ENCODE measurements at regions not wholly inside any gene's neighbourhood (a gene's known extent, or its start where the extent isn't known, plus 50 kb on each side); places are given as distances from the start of the nearest gene placed in this dataset.
"Not testable (repeated sequence)": the region's sequence is repeated elsewhere in the genome, so short reads cannot be mapped to it uniquely, and the experiment has no call there.

- intact Hi-C loops (cut with DNase I) = no loop called here
- H3K27ac ChIP-seq = no peak overlapping the region
- DNase-seq (ENCODE audit: extremely low spot score in 2 of 2) = no peak
- no peaks in the 10 kb centered on the region for H3K27me3 ChIP-seq
- H3K36me3 ChIP-seq = no peaks in the 10 kb centered on the region
- no peak overlapping the region for H3K4me3 ChIP-seq
- H3K9me3 ChIP-seq = no peaks in the 10 kb centered on the region
- no peaks in the 10 kb centered on the region for H3K4me1 ChIP-seq
- TF ChIP-seq POLR2A (IDR thresholded peaks at IDR 0.05) = no peak
- no peak for TF ChIP-seq CTCF (IDR thresholded peaks at IDR 0.05)
- no peak for TF ChIP-seq POLR2AphosphoS5 (IDR thresholded peaks at IDR 0.05; ENCODE audit: insufficient read depth in 1 of 2, low read depth in 1 of 2)
Measured at GRCh38 chr5:174459071-174459702, 265.2 kb upstream of the MSX2 start.

- intact Hi-C loops (cut with DNase I) = no loop called here
- Histone ChIP-seq H3K9me3 (no peaks in the 10 kb centered on the region), H3K4me1 (no peaks in the 10 kb centered on the region), H3K36me3 (no peaks in the 10 kb centered on the region), H3K27ac (no peak overlapping the region), H3K4me3 (no peak overlapping the region), H3K27me3 (no peaks in the 10 kb centered on the region)
- TF ChIP-seq POLR2A (IDR thresholded peaks at IDR 0.05) = no peak
- no peak for TF ChIP-seq POLR2AphosphoS5 (IDR thresholded peaks at IDR 0.05; ENCODE audit: insufficient read depth in 1 of 2, low read depth in 1 of 2)
- no peak for TF ChIP-seq CTCF (IDR thresholded peaks at IDR 0.05)
- no peak for DNase-seq (ENCODE audit: extremely low spot score in 2 of 2)
Measured at GRCh38 chr5:174459832-174460448, 264.4 kb upstream of the MSX2 start.

- no peaks in the 10 kb centered on the region for H3K36me3 ChIP-seq
- H3K27ac ChIP-seq = no peak overlapping the region
- TF ChIP-seq POLR2AphosphoS5 (IDR thresholded peaks at IDR 0.05; ENCODE audit: insufficient read depth in 1 of 2, low read depth in 1 of 2) (no peak), CTCF (IDR thresholded peaks at IDR 0.05) (no peak), POLR2A (IDR thresholded peaks at IDR 0.05) (no peak)
- H3K4me1 ChIP-seq = no peaks in the 10 kb centered on the region
- intact Hi-C loops (cut with DNase I) = no loop called here
- no peak for DNase-seq (ENCODE audit: extremely low spot score in 2 of 2)
- no peak overlapping the region for H3K4me3 ChIP-seq
- no peaks in the 10 kb centered on the region for H3K9me3 ChIP-seq
- H3K27me3 ChIP-seq = no peaks in the 10 kb centered on the region
Measured at GRCh38 chr5:174462129-174462528, 262.3 kb upstream of the MSX2 start.

- no peak for DNase-seq (ENCODE audit: extremely low spot score in 2 of 2)
- intact Hi-C loops (cut with DNase I) = no loop called here
- Histone ChIP-seq H3K36me3 (no peaks in the 10 kb centered on the region), H3K27ac (no peak overlapping the region), H3K9me3 (no peaks in the 10 kb centered on the region), H3K27me3 (no peaks in the 10 kb centered on the region), H3K4me1 (no peaks in the 10 kb centered on the region), H3K4me3 (no peak overlapping the region)
- no peak for TF ChIP-seq POLR2AphosphoS5 (IDR thresholded peaks at IDR 0.05; ENCODE audit: insufficient read depth in 1 of 2, low read depth in 1 of 2)
- TF ChIP-seq POLR2A (IDR thresholded peaks at IDR 0.05) = no peak
- TF ChIP-seq CTCF (IDR thresholded peaks at IDR 0.05) = no peak
Measured at GRCh38 chr5:174464504-174465165, 259.7 kb upstream of the MSX2 start.

GRCh38 chr5:174471528-174471927 lies 252.9 kb upstream of the MSX2 start:
- H3K4me1 ChIP-seq; intact Hi-C loops (cut with DNase I); H3K27me3 ChIP-seq; DNase-seq (ENCODE audit: extremely low spot score in 2 of 2); H3K9me3 ChIP-seq; H3K4me3 ChIP-seq; H3K27ac ChIP-seq; H3K36me3 ChIP-seq: not testable (repeated sequence)
